Kidney (tissue), 13 donors: ENCODE measurements at regions not wholly inside any gene's neighbourhood (a gene's known extent, or its start where the extent isn't known, plus 50 kb on each side); places are given as distances from the start of the nearest gene placed in this dataset.

ENCODE experiments used
- DNase-seq, 5 donors: peaks; one replicate each; pipeline ENCODE4 v3.0.0-alpha.2; 2013 to 2020
- FAIRE-seq: peaks from 2 replicates; lab custom pipeline; 2012; peaks lifted over from hg19 to GRCh38; lab: Jason Lieb, UNC
- H3K27ac ChIP-seq, 2 donors: one replicate each; pipeline ENCODE4 v1.7.0; 2013; ENCODE audit warnings: low read depth in 2 of 2, low read length in 2 of 2, inconsistent platforms in 1 of 2
- H3K27me3 ChIP-seq: one replicate; pipeline ENCODE4 v1.7.1; 2013; ENCODE audit warnings: low read length, inconsistent platforms; ENCODE audit not compliant: control insufficient read depth, insufficient read depth
- H3K36me3 ChIP-seq, 3 donors: one replicate each; pipeline versions ENCODE4 v1.7.0 to v1.7.1; 2013; ENCODE audit warnings: low read length in 3 of 3, control low read depth in 1 of 3, inconsistent platforms in 1 of 3; ENCODE audit not compliant: insufficient read depth in 3 of 3, control insufficient read depth in 2 of 3
- H3K4me1 ChIP-seq, 3 donors: one replicate each; pipeline versions ENCODE4 v1.7.0 to v1.7.1; 2013; ENCODE audit warnings: low read length in 3 of 3, inconsistent platforms in 1 of 3, low read depth in 1 of 3; ENCODE audit not compliant: control insufficient read depth in 2 of 3, insufficient read depth in 2 of 3
- H3K4me3 ChIP-seq, 3 donors: one replicate each; pipeline versions ENCODE4 v1.7.0 to v1.8.1; 2013; ENCODE audit warnings: low read length in 3 of 3, control low read depth in 1 of 3, inconsistent platforms in 1 of 3
- H3K9ac ChIP-seq, 3 donors: one replicate each; pipeline versions ENCODE4 v1.7.0 to v1.7.1; 2013; ENCODE audit warnings: low read length in 3 of 3, control low read depth in 1 of 3, inconsistent platforms in 1 of 3
- H3K9me3 ChIP-seq, 3 donors: one replicate each; pipeline versions ENCODE4 v1.7.0 to v1.7.1; 2013; ENCODE audit warnings: low read length in 3 of 3, control low read depth in 1 of 3, inconsistent platforms in 1 of 3; ENCODE audit not compliant: control insufficient read depth in 2 of 3, insufficient read depth in 1 of 3
- intact Hi-C: fragments of 100-400 bp; cut with DNase I; formaldehyde crosslinking; loops from one replicate; pipeline ENCODE4 v1.11.1; 2022
- TF ChIP-seq, protein P1 (sequence below): IDR thresholded peaks from 3 replicates; pipeline ENCODE4 v1.5.1; 2012; ENCODE audit warnings: mild to moderate bottlenecking, moderate library complexity, borderline replicate concordance; ENCODE audit not compliant: insufficient read depth; ENCODE audit errors: extremely low read depth
- donor health status: control.
- donor health status: control.
- donor health status: control.
- donor health status: control.
- donor health status: control.
- donor health status: DM: yes; HTN: yes; CAD: no.
- donor health status: Normal renal cell carcinoma (clear cell type).

DNA sequence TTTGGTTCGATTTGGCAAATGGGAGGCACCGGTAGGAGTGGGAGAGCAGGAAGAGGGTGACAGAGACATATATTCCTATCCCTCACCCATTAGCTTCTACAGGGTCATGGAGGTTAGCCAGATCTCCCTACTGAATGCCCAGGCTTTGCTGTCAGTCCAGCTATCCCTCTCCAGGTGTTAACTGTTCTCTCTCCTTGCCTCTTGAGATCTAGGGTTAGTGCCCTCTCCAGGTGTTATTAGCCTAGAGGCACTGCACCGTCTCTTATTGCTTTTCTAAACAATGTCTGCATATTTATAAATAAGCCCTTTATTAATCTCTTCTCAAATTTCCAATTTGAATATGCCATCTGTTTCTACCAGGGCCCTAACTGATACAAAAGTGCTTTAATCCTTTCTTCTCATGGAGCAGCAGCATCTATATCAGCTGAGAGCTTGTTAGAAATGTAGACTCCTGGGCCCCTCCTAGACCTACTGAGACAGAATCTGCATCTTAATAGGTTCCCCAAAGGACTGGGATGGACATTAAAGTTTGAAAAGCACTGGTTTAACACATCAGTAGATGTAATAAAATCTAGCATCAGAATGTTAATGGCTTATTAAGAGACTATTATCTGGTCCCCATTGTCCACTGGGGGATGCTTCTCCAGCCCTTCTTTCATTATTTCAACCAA is 322.5 kb upstream of the SLC24A2 start:
- Histone ChIP-seq H3K4me1 (no peaks in the 10 kb centered on the region), H3K9ac (no peak overlapping the region), H3K9me3 (peaks cover 0 to 2% (median 0%) of the 10 kb centered on the region in 3 donors), H3K4me3 (no peak overlapping the region), H3K27me3 (no peaks in the 10 kb centered on the region), H3K36me3 (no peaks in the 10 kb centered on the region), H3K27ac (no peak overlapping the region)
- intact Hi-C loops = no loop called here
- FAIRE-seq (no peak), DNase-seq (no peak)
- TF ChIP-seq, protein P1, sequence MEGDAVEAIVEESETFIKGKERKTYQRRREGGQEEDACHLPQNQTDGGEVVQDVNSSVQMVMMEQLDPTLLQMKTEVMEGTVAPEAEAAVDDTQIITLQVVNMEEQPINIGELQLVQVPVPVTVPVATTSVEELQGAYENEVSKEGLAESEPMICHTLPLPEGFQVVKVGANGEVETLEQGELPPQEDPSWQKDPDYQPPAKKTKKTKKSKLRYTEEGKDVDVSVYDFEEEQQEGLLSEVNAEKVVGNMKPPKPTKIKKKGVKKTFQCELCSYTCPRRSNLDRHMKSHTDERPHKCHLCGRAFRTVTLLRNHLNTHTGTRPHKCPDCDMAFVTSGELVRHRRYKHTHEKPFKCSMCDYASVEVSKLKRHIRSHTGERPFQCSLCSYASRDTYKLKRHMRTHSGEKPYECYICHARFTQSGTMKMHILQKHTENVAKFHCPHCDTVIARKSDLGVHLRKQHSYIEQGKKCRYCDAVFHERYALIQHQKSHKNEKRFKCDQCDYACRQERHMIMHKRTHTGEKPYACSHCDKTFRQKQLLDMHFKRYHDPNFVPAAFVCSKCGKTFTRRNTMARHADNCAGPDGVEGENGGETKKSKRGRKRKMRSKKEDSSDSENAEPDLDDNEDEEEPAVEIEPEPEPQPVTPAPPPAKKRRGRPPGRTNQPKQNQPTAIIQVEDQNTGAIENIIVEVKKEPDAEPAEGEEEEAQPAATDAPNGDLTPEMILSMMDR = no peak

DNA sequence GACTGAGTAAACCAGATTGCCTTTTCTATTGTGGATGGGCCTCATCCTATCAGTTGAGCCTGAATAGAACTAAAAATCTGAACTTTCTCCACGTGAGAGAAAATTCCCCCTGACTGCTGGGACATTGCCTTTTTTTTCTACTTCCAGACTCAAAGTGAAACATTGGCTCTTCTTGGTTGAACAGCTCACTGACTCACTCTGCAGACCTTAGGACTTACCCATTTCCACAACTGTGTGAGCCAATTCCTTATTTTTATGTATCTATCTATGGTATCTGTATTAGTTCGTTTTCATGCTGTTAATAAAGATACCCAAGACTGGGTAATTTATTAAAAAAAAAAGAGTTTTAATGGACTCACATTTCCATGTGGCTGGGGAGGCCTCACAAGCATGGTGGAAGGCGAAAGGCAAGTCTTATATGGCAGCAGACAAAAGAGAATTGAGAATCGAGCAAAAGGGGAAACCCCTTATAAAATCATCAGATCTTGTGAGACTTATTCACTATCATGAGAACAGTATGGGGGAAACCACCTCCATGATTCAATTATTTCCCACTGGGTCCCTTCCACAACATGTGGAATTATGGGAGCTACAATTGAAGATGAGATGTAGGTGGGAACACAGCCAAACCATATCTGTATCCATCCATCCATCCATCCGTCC is 306.7 kb upstream of the SLC24A2 start:
- Histone ChIP-seq H3K36me3 (no peaks in the 10 kb centered on the region), H3K9me3 (no peaks in the 10 kb centered on the region), H3K27me3 (no peaks in the 10 kb centered on the region), H3K9ac (no peak overlapping the region), H3K4me3 (no peak overlapping the region), H3K4me1 (no peaks in the 10 kb centered on the region), H3K27ac (no peak overlapping the region)
- intact Hi-C loops = no loop called here
- no peak for DNase-seq
- FAIRE-seq = no peak
- TF ChIP-seq, protein P1 = no peak

DNA sequence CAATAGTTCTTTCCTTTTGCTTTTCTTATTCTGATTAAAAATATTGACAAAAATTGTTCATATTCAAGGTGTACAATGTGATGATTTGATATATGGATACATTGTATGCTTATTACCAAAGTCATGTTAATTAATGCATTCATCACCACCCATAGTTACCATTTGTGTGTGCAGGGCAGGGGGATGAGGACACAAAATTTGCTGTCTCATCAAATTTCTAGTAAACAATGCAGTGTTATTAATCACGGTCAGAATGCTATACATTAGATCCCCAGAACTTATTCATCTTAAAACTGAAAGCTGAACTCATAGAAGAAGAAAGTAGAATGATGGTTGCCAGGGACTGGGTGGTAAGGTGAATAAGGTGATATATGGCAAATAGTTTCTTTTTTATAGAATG is 303.7 kb upstream of the SLC24A2 start:
- TF ChIP-seq, protein P1 = no peak
- FAIRE-seq (no peak), DNase-seq (no peak)
- Histone ChIP-seq H3K27me3 (no peaks in the 10 kb centered on the region), H3K27ac (no peak overlapping the region), H3K4me1 (no peaks in the 10 kb centered on the region), H3K9me3 (no peaks in the 10 kb centered on the region), H3K4me3 (no peak overlapping the region), H3K36me3 (no peaks in the 10 kb centered on the region), H3K9ac (no peak overlapping the region)
- intact Hi-C loops = no loop called here
